HG03064 (cell line): ENCODE measurements at regions not wholly inside any gene's neighbourhood (a gene's known extent, or its start where the extent isn't known, plus 50 kb on each side); places are given as distances from the start of the nearest gene placed in this dataset.

Source experiments
- ATAC-seq: cut with Tn5 transposase; IDR thresholded peaks from one replicate; pipeline ENCODE4 v1.9.1; 2021; ENCODE audit warnings: low read depth; ENCODE audit not compliant: unreplicated experiment

- no peak for ATAC-seq
These were observed 186.6 kb upstream of the FOXQ1 start for GRCh38 chr6:1125297-1125696.

- ATAC-seq: no peak
These were observed 187.0 kb upstream of the FOXQ1 start for GRCh38 chr6:1124885-1125284.

- ATAC-seq: no peak
These were observed 188.2 kb upstream of the FOXQ1 start for GRCh38 chr6:1123386-1124375.

- ATAC-seq: no peak
These were observed 189.8 kb upstream of the FOXQ1 start for GRCh38 chr6:1122083-1122482.

- ATAC-seq: no peak
These were observed 193.6 kb upstream of the FOXQ1 start for GRCh38 chr6:1118287-1118647.

- no peak for ATAC-seq
These were observed 194.2 kb upstream of the FOXQ1 start for GRCh38 chr6:1117530-1118286.

GRCh38 chr6:1116149-1116548 is 195.7 kb upstream of the FOXQ1 start:
- no peak for ATAC-seq

GRCh38 chr6:1113916-1114540 is 197.9 kb upstream of the FOXQ1 start:
- no peak for ATAC-seq

GRCh38 chr6:1111361-1111760 is 200.5 kb upstream of the FOXQ1 start:
- ATAC-seq: no peak

GRCh38 chr6:1110941-1111349 is 201.0 kb upstream of the FOXQ1 start:
- ATAC-seq: no peak

GRCh38 chr6:1110164-1110563 is 201.7 kb upstream of the FOXQ1 start:
- ATAC-seq: no peak

GRCh38 chr6:1109134-1109533 is 202.8 kb upstream of the FOXQ1 start:
- no peak for ATAC-seq

- ATAC-seq: no peak
These were observed 203.7 kb upstream of the FOXQ1 start for GRCh38 chr6:1108198-1108597.

GRCh38 chr6:1107578-1107977 is 204.3 kb upstream of the FOXQ1 start:
- no peak for ATAC-seq

- ATAC-seq: no peak
These were observed 206.0 kb upstream of the FOXQ1 start for GRCh38 chr6:1105833-1106400.

- no peak for ATAC-seq
These were observed 206.8 kb upstream of the FOXQ1 start for GRCh38 chr6:1104988-1105670.

GRCh38 chr6:1103945-1104623 is 207.8 kb upstream of the FOXQ1 start:
- no peak for ATAC-seq

GRCh38 chr6:1103021-1103420 is 208.9 kb upstream of the FOXQ1 start:
- no peak for ATAC-seq

- no peak for ATAC-seq
These were observed 211.6 kb upstream of the FOXQ1 start for GRCh38 chr6:1100269-1100668.

GRCh38 chr6:1099264-1099663 is 212.6 kb upstream of the FOXQ1 start:
- ATAC-seq: no peak
